Activated B cell treated with CpG ODN at 0.5 μM for 24 hours (primary cell): ENCODE measurements at regions not wholly inside any gene's neighbourhood (a gene's known extent, or its start where the extent isn't known, plus 50 kb on each side); places are given as distances from the start of the nearest gene placed in this dataset.
"Not testable (repeated sequence)": the region's sequence is repeated elsewhere in the genome, so short reads cannot be mapped to it uniquely, and the experiment has no call there.

ENCODE experiments used
- ATAC-seq: fragments of 200-7000 bp; cut with Tn5 transposase; one replicate; pipeline ENCODE4 v1.10.0; 2021; ENCODE audit warnings: low read depth, mild to moderate bottlenecking, moderate library complexity
- CTCF ChIA-PET: fragments of 350-600 bp; sonication (Branson Sonifier 250); formaldehyde crosslinking; loops from one replicate; lab custom pipeline; 2021; ENCODE audit warnings: antibody characterized with exemption; lab: Charles Lee
- POLR2A ChIA-PET: fragments of 350-600 bp; sonication (Branson Sonifier 250); formaldehyde crosslinking; loops from one replicate; lab custom pipeline; 2021; ENCODE audit warnings: antibody characterized with exemption; lab: Charles Lee
- DNase-seq: peaks from one replicate; pipeline ENCODE4 v3.0.0; 2022
- H3K27ac Mint-ChIP-seq: one replicate; pipeline ENCODE4 v1.8.0; 2020; ENCODE audit warnings: mixed read lengths
- H3K27me3 Mint-ChIP-seq: one replicate; pipeline ENCODE4 v1.8.0; 2021; ENCODE audit warnings: mixed read lengths
- H3K36me3 Mint-ChIP-seq: one replicate; pipeline ENCODE4 v1.8.0; 2021; ENCODE audit warnings: low read depth, mixed read lengths
- H3K4me1 Mint-ChIP-seq: one replicate; pipeline ENCODE4 v1.8.0; 2021; ENCODE audit warnings: mixed read lengths
- H3K4me3 Mint-ChIP-seq: one replicate; pipeline ENCODE4 v1.8.0; 2020; ENCODE audit warnings: mild to moderate bottlenecking, mixed read lengths
- H3K9me3 Mint-ChIP-seq: one replicate; pipeline ENCODE4 v1.8.0; 2020; ENCODE audit warnings: mixed read lengths
- CTCF ChIP-seq: fragments of 200-600 bp; IDR thresholded peaks from one replicate; pipeline ENCODE4 v1.8.0; 2022; ENCODE audit warnings: antibody characterized with exemption, mild to moderate bottlenecking
- intact Hi-C: fragments of 100-400 bp; cut with micrococcal nuclease; formaldehyde crosslinking; loops from one replicate; pipeline ENCODE4 v1.15.1; 2024

DNA sequence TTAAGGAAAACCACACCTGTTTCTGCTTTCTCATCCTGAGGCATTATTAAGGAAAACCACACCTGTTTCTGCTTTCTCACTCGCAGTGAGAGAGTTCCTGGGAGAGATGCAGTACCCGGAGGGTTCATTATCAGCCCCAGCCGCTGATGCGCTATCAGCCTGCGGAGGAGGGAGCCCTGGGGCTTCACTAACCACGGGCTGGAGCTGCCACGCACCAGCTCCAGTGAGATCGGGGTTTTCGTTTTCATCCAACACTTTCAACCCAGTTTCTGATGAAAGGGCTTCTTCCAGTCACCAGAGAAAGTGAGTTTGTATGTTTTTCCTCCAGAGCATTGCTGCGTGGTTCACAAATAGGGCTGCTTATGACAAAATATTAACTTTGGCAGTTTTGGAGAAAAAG lies 93.2 kb upstream of the PRKX start:
- POLR2A ChIA-PET, result no interaction called here
- no peak for TF ChIP-seq CTCF
- DNase-seq (no peak), ATAC-seq (no peak)
- Mint-ChIP-seq H3K27me3 (peaks cover 11% of the 10 kb centered on the region), H3K9me3 (no peaks in the 10 kb centered on the region), H3K4me3 (no peak overlapping the region), H3K36me3 (no peaks in the 10 kb centered on the region), H3K27ac (no peak overlapping the region), H3K4me1 (peaks cover 2% of the 10 kb centered on the region)
- CTCF ChIA-PET, result no interaction called here
- intact Hi-C loops, result no loop called here

GRCh38 chrX:3803713-3804112 lies 90.3 kb upstream of the PRKX start:
- ATAC-seq, result no peak
- POLR2A ChIA-PET, result no interaction called here

DNA sequence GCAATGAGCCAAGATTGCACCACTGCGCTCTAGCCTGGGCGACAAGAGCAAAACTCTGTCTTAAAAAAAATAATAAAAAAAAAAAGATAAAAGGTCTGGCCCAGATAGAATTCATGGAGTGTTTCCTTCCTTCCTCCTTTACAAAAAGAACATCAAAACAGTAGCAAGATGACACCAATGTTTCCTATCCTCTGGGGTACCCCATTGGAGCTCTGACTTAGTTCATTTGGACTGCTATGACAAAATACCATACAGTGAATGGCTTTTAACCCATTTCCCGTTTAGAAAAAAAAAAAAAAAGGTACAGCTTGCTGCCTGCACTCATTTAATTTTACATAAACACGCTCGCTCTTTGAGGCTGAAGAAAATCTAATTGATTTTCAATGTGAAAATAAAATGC lies 89.9 kb upstream of the PRKX start:
- intact Hi-C loops, result no loop called here
- ATAC-seq (no peak), DNase-seq (no peak)
- H3K9me3 Mint-ChIP-seq, result no peaks in the 10 kb centered on the region
- no peaks in the 10 kb centered on the region for H3K36me3 Mint-ChIP-seq
- POLR2A ChIA-PET, result no interaction called here
- H3K27ac Mint-ChIP-seq, result no peak overlapping the region
- H3K4me3 Mint-ChIP-seq, result no peak overlapping the region
- H3K4me1 Mint-ChIP-seq, result no peaks in the 10 kb centered on the region
- peaks cover 10% of the 10 kb centered on the region for H3K27me3 Mint-ChIP-seq
- TF ChIP-seq CTCF, result no peak
- CTCF ChIA-PET, result no interaction called here

More at GRCh38 chrX:3803713-3804112, 90.3 kb upstream of the PRKX start:
- CTCF ChIA-PET, result no interaction called here
- Mint-ChIP-seq H3K9me3 (no peaks in the 10 kb centered on the region), H3K27ac (no peak overlapping the region), H3K27me3 (peaks cover 11% of the 10 kb centered on the region), H3K4me1 (no peaks in the 10 kb centered on the region), H3K36me3 (no peaks in the 10 kb centered on the region), H3K4me3 (no peak overlapping the region)
- no peak for DNase-seq
- intact Hi-C loops, result no loop called here
- TF ChIP-seq CTCF, result no peak

DNA sequence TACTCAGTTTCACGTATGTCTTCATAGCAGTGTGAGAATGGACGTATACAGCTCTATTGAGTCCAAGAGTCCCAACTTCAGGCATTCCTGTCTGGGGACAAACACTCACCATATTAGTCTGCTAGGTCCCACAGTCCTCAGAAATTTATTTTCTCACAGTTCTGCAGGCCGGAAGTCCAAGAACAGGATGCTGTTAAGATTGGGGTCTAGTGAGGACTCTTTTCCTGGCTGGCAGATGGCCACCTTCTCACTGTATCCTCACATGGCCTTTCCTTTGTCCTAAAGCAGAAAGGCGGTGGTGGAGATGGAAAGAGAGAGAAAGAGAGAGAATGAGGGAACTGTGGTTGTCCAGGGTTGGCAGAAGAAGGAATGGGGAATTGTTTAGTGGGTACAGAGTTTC lies 82.0 kb upstream of the PRKX start:
- H3K36me3 Mint-ChIP-seq, ATAC-seq, H3K4me3 Mint-ChIP-seq, H3K4me1 Mint-ChIP-seq, DNase-seq, POLR2A ChIA-PET, H3K27ac Mint-ChIP-seq, intact Hi-C loops, H3K9me3 Mint-ChIP-seq, CTCF ChIA-PET: not testable (repeated sequence)
- peaks cover 12% of the 10 kb centered on the region for H3K27me3 Mint-ChIP-seq

DNA sequence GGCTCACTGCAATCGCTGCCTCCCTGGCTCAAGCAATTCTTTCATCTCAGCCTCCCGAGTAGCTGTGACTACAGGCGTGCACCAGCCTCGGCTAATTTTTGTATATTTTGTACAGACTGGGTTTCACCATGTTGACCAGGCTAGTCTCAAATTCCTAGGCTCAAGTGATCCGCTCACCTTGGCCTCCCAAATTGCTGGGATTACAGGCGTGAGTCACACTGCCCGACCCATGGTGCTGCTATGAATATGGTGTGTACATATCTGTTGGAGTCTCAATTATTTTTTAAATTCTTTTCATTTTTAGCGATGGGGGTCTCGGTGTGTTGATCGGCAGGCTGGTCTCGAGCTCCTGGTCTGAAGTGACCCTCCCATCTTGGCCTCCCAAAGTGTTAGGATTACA lies 78.0 kb upstream of the PRKX start:
- H3K27me3 Mint-ChIP-seq, result peaks cover 12% of the 10 kb centered on the region
- H3K4me3 Mint-ChIP-seq, result no peak overlapping the region
- DNase-seq, result no peak
- no peaks in the 10 kb centered on the region for H3K9me3 Mint-ChIP-seq
- CTCF ChIA-PET, result interaction anchor here (1.3 kb wide), 1 partner anchor 140 kb away, joined by 3 read pairs; no protein-coding TSS in a partner anchor
- H3K36me3 Mint-ChIP-seq, result no peaks in the 10 kb centered on the region
- no peaks in the 10 kb centered on the region for H3K4me1 Mint-ChIP-seq
- POLR2A ChIA-PET, result no interaction called here
- intact Hi-C loops, result no loop called here
- no peak for TF ChIP-seq CTCF
- ATAC-seq, result no peak
- H3K27ac Mint-ChIP-seq, result no peak overlapping the region
